ENCODE measurements at regions not wholly inside any gene's neighbourhood (a gene's known extent, or its start where the extent isn't known, plus 50 kb on each side); places are given as distances from the start of the nearest gene placed in this dataset.
"Not testable (repeated sequence)": the region's sequence is repeated elsewhere in the genome, so short reads cannot be mapped to it uniquely, and the experiment has no call there.

GRCh38 chr14:41521891-41522290 lies 84.8 kb upstream of the LRFN5 start:
- Mint-ChIP-seq H3K27me3 (peaks cover 8% of the 10 kb centered on the region), H3K27ac (no peak overlapping the region), H3K4me1 (ENCODE audit: low read depth) (no peaks in the 10 kb centered on the region), H3K9me3 (ENCODE audit: low read depth) (no peaks in the 10 kb centered on the region), H3K36me3 (ENCODE audit: insufficient read depth) (no peaks in the 10 kb centered on the region), H3K4me3 (ENCODE audit: low read depth) (no peak overlapping the region)
- DNase-seq (ENCODE audit: low spot score, unreplicated experiment), result no peak
- TF ChIP-seq, protein P1, sequence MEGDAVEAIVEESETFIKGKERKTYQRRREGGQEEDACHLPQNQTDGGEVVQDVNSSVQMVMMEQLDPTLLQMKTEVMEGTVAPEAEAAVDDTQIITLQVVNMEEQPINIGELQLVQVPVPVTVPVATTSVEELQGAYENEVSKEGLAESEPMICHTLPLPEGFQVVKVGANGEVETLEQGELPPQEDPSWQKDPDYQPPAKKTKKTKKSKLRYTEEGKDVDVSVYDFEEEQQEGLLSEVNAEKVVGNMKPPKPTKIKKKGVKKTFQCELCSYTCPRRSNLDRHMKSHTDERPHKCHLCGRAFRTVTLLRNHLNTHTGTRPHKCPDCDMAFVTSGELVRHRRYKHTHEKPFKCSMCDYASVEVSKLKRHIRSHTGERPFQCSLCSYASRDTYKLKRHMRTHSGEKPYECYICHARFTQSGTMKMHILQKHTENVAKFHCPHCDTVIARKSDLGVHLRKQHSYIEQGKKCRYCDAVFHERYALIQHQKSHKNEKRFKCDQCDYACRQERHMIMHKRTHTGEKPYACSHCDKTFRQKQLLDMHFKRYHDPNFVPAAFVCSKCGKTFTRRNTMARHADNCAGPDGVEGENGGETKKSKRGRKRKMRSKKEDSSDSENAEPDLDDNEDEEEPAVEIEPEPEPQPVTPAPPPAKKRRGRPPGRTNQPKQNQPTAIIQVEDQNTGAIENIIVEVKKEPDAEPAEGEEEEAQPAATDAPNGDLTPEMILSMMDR (IDR thresholded peaks at IDR 0.05; ENCODE audit: unreplicated experiment), result no peak

- H3K36me3 Mint-ChIP-seq (ENCODE audit: insufficient read depth); H3K27ac Mint-ChIP-seq; H3K9me3 Mint-ChIP-seq (ENCODE audit: low read depth); H3K27me3 Mint-ChIP-seq; DNase-seq (ENCODE audit: low spot score, unreplicated experiment); H3K4me1 Mint-ChIP-seq (ENCODE audit: low read depth); H3K4me3 Mint-ChIP-seq (ENCODE audit: low read depth): not testable (repeated sequence)
Measured at GRCh38 chr14:41518030-41518429, 88.6 kb upstream of the LRFN5 start.

GRCh38 chr14:41506552-41506951 lies 100.1 kb upstream of the LRFN5 start:
- no peak overlapping the region for H3K27ac Mint-ChIP-seq
- H3K4me3 Mint-ChIP-seq (ENCODE audit: low read depth), result no peak overlapping the region
- TF ChIP-seq, protein P1 (IDR thresholded peaks at IDR 0.05; ENCODE audit: unreplicated experiment), result no peak
- no peaks in the 10 kb centered on the region for H3K36me3 Mint-ChIP-seq (ENCODE audit: insufficient read depth)
- DNase-seq (ENCODE audit: low spot score, unreplicated experiment), result no peak
- H3K4me1 Mint-ChIP-seq (ENCODE audit: low read depth), result no peaks in the 10 kb centered on the region
- H3K9me3 Mint-ChIP-seq (ENCODE audit: low read depth), result no peaks in the 10 kb centered on the region
- no peaks in the 10 kb centered on the region for H3K27me3 Mint-ChIP-seq

- no peak overlapping the region for H3K4me3 Mint-ChIP-seq (ENCODE audit: low read depth)
- no peaks in the 10 kb centered on the region for H3K9me3 Mint-ChIP-seq (ENCODE audit: low read depth)
- no peak for DNase-seq (ENCODE audit: low spot score, unreplicated experiment)
Measured at GRCh38 chr14:41505491-41505890, 101.2 kb upstream of the LRFN5 start.

DNA sequence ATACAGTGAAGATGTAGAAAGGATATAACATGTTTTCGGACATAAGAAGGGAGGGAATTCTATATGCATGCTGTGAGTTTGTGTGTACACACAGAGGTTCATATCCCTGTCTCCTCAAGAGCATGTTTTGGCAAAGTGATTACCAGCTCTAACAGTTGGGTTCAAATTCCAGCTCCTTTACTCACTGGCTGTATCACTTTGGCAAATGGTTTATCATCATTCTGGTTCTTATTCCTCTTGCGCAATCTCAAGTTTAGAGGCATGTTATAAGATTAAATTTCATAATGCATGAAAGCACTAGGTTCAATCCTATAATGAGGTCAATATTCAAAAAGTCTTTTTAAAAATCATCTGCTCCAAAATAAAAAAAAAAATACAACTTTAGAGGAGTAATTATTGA lies 107.7 kb upstream of the LRFN5 start:
- peaks cover 6% of the 10 kb centered on the region for H3K9me3 Mint-ChIP-seq (ENCODE audit: low read depth)
- no peaks in the 10 kb centered on the region for H3K36me3 Mint-ChIP-seq (ENCODE audit: insufficient read depth)
- no peak for DNase-seq (ENCODE audit: low spot score, unreplicated experiment)
- no peak overlapping the region for H3K27ac Mint-ChIP-seq
- H3K27me3 Mint-ChIP-seq, result no peaks in the 10 kb centered on the region
- no peaks in the 10 kb centered on the region for H3K4me1 Mint-ChIP-seq (ENCODE audit: low read depth)
- H3K4me3 Mint-ChIP-seq (ENCODE audit: low read depth), result no peak overlapping the region
- TF ChIP-seq, protein P1 (IDR thresholded peaks at IDR 0.05; ENCODE audit: unreplicated experiment), result no peak

More at GRCh38 chr14:41505491-41505890, 101.2 kb upstream of the LRFN5 start:
- H3K27ac Mint-ChIP-seq, result no peak overlapping the region
- TF ChIP-seq, protein P1 (IDR thresholded peaks at IDR 0.05; ENCODE audit: unreplicated experiment), result no peak
- no peaks in the 10 kb centered on the region for H3K27me3 Mint-ChIP-seq
- no peaks in the 10 kb centered on the region for H3K4me1 Mint-ChIP-seq (ENCODE audit: low read depth)
- H3K36me3 Mint-ChIP-seq (ENCODE audit: insufficient read depth), result no peaks in the 10 kb centered on the region

DNA sequence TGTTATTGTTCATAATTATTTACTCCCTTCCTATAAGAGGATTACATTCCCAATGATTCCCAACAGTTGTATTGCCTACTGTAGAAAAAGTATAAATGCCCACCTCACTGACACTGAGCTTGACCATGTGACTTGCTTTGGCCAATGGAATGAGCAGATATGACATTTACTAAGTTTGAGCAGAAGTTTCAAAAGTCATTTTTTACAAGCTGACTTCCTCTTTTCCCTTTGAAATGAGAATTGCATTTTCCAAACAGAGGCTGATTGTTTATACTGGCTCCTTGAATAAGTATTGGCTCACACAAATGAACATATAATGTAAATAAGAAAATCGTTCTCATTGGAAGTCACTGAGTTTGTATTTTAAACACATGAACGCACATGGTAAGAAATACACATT lies 116.4 kb upstream of the LRFN5 start:
- peaks cover 9% of the 10 kb centered on the region for H3K9me3 Mint-ChIP-seq (ENCODE audit: low read depth)
- H3K27me3 Mint-ChIP-seq, result no peaks in the 10 kb centered on the region
- no peaks in the 10 kb centered on the region for H3K36me3 Mint-ChIP-seq (ENCODE audit: insufficient read depth)
- H3K4me3 Mint-ChIP-seq (ENCODE audit: low read depth), result no peak overlapping the region
- TF ChIP-seq, protein P1 (IDR thresholded peaks at IDR 0.05; ENCODE audit: unreplicated experiment), result no peak
- DNase-seq (ENCODE audit: low spot score, unreplicated experiment), result no peak
- H3K4me1 Mint-ChIP-seq (ENCODE audit: low read depth), result no peaks in the 10 kb centered on the region
- H3K27ac Mint-ChIP-seq, result no peak overlapping the region

Data from progenitor cell of endocrine pancreas (in vitro differentiated cells).